ENCODE measurements at regions not wholly inside any gene's neighbourhood (a gene's known extent, or its start where the extent isn't known, plus 50 kb on each side); places are given as distances from the start of the nearest gene placed in this dataset.
A peak's percentile ranks its signal among the peaks of the same experiment; 100 is the strongest.

DNA sequence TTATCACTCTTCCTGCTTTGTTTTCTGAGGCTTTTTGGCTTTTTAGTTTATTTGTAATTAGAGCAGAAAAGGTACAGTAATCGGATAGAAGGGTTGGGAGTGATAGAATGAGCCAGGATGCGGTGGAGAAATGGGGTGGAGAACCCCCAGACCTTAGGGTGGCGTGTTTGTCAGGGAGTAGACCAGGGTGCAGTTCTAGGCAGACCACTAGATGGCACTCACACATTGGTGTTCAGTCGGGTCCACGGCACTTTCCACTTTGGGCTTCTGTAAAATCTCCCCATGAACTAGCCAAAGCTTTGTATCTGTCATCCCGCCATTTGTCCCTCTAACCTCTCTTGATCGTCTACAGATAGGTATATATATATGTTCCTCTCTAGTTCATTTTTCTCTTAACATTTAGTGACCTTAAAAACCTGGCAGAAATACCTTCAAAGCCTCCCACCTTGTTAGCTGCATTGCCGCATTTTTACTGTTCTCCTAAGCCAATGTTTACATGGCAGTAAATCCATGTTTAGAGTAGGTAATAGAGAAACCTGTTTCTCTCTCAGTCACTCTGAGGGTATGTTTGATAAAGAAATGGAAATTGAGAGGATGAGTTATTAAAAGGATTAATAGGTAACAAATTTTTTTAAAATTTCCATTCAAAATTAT, 154.9 kb downstream of the TM9SF2 start:
- TF ChIP-seq, protein P1, sequence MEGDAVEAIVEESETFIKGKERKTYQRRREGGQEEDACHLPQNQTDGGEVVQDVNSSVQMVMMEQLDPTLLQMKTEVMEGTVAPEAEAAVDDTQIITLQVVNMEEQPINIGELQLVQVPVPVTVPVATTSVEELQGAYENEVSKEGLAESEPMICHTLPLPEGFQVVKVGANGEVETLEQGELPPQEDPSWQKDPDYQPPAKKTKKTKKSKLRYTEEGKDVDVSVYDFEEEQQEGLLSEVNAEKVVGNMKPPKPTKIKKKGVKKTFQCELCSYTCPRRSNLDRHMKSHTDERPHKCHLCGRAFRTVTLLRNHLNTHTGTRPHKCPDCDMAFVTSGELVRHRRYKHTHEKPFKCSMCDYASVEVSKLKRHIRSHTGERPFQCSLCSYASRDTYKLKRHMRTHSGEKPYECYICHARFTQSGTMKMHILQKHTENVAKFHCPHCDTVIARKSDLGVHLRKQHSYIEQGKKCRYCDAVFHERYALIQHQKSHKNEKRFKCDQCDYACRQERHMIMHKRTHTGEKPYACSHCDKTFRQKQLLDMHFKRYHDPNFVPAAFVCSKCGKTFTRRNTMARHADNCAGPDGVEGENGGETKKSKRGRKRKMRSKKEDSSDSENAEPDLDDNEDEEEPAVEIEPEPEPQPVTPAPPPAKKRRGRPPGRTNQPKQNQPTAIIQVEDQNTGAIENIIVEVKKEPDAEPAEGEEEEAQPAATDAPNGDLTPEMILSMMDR (conservative IDR thresholded peaks at IDR 0.05) = peak; percentile 88
- TF ChIP-seq ZFX (IDR thresholded peaks at IDR 0.05) = no peak

Data from C4-2B (cell line).